Upper lobe of left lung (tissue), 4 donors: ENCODE measurements at regions not wholly inside any gene's neighbourhood (a gene's known extent, or its start where the extent isn't known, plus 50 kb on each side); places are given as distances from the start of the nearest gene placed in this dataset.

ENCODE experiments used
- CTCF ChIP-seq, 6 experiments: fragments of 450-650 bp in 4 of 6; fragments of 200-600 bp in 2 of 6; sonication (generic) in 2 of 6; IDR thresholded peaks; one replicate each; pipeline ENCODE4 v1.5.1; 2016 to 2019; ENCODE audit warnings: antibody characterized with exemption in 6 of 6
- POLR2A ChIP-seq, 4 donors: fragments of 450-650 bp; IDR thresholded peaks; one replicate each; pipeline ENCODE4 v1.5.1; 2016 to 2017; ENCODE audit warnings: antibody characterized with exemption in 4 of 4, mild to moderate bottlenecking in 2 of 4

GRCh38 chr2:172239944-172240590 lies 137.4 kb upstream of the DLX2 start:
- no peak for TF ChIP-seq POLR2A (IDR thresholded peaks at IDR 0.05)
- no peak for TF ChIP-seq CTCF (IDR thresholded peaks at IDR 0.05)
